ENCODE measurements at regions not wholly inside any gene's neighbourhood (a gene's known extent, or its start where the extent isn't known, plus 50 kb on each side); places are given as distances from the start of the nearest gene placed in this dataset.

- H3K27ac Mint-ChIP-seq, result no peak overlapping the region
- no peaks in the 10 kb centered on the region for H3K4me1 Mint-ChIP-seq
- H3K27me3 Mint-ChIP-seq, result peaks cover 3% of the 10 kb centered on the region
- no peak overlapping the region for H3K4me3 Mint-ChIP-seq
- H3K36me3 Mint-ChIP-seq, result no peaks in the 10 kb centered on the region
- no peaks in the 10 kb centered on the region for H3K9me3 Mint-ChIP-seq
Observed at GRCh38 chr16:79543219-79543618, 57.3 kb downstream of the MAF start.

- Mint-ChIP-seq H3K4me1 (no peaks in the 10 kb centered on the region), H3K36me3 (no peaks in the 10 kb centered on the region), H3K27me3 (peaks cover 3% of the 10 kb centered on the region), H3K27ac (no peak overlapping the region), H3K4me3 (no peak overlapping the region), H3K9me3 (no peaks in the 10 kb centered on the region)
Observed at GRCh38 chr16:79542237-79542774, 58.2 kb downstream of the MAF start.

- no peak overlapping the region for H3K4me3 Mint-ChIP-seq
- H3K9me3 Mint-ChIP-seq, result no peaks in the 10 kb centered on the region
- no peaks in the 10 kb centered on the region for H3K27me3 Mint-ChIP-seq
- H3K4me1 Mint-ChIP-seq, result no peaks in the 10 kb centered on the region
- no peaks in the 10 kb centered on the region for H3K36me3 Mint-ChIP-seq
- no peak overlapping the region for H3K27ac Mint-ChIP-seq
Observed at GRCh38 chr16:79540825-79541595, 59.5 kb downstream of the MAF start.

GRCh38 chr16:79537584-79537983 lies 63.0 kb downstream of the MAF start:
- no peaks in the 10 kb centered on the region for H3K4me1 Mint-ChIP-seq
- H3K9me3 Mint-ChIP-seq, result no peaks in the 10 kb centered on the region
- H3K4me3 Mint-ChIP-seq, result no peak overlapping the region
- peaks cover 3% of the 10 kb centered on the region for H3K27me3 Mint-ChIP-seq
- H3K36me3 Mint-ChIP-seq, result no peaks in the 10 kb centered on the region
- H3K27ac Mint-ChIP-seq, result no peak overlapping the region

GRCh38 chr16:79536958-79537357 lies 63.6 kb downstream of the MAF start:
- Mint-ChIP-seq H3K4me1 (no peaks in the 10 kb centered on the region), H3K36me3 (no peaks in the 10 kb centered on the region), H3K9me3 (no peaks in the 10 kb centered on the region), H3K27ac (no peak overlapping the region), H3K27me3 (peaks cover 5% of the 10 kb centered on the region), H3K4me3 (no peak overlapping the region)

- Mint-ChIP-seq H3K9me3 (no peaks in the 10 kb centered on the region), H3K27me3 (peaks cover 5% of the 10 kb centered on the region), H3K36me3 (no peaks in the 10 kb centered on the region), H3K4me3 (no peak overlapping the region), H3K4me1 (no peaks in the 10 kb centered on the region), H3K27ac (no peak overlapping the region)
Observed at GRCh38 chr16:79535130-79535529, 65.4 kb downstream of the MAF start.

- Mint-ChIP-seq H3K4me3 (no peak overlapping the region), H3K36me3 (no peaks in the 10 kb centered on the region), H3K27me3 (peaks cover 5% of the 10 kb centered on the region), H3K27ac (no peak overlapping the region), H3K4me1 (no peaks in the 10 kb centered on the region), H3K9me3 (no peaks in the 10 kb centered on the region)
Observed at GRCh38 chr16:79534143-79534542, 66.4 kb downstream of the MAF start.

GRCh38 chr16:79533292-79533691 lies 67.2 kb downstream of the MAF start:
- Mint-ChIP-seq H3K27me3 (peaks cover 5% of the 10 kb centered on the region), H3K4me3 (no peak overlapping the region), H3K9me3 (no peaks in the 10 kb centered on the region), H3K4me1 (no peaks in the 10 kb centered on the region), H3K27ac (no peak overlapping the region), H3K36me3 (no peaks in the 10 kb centered on the region)

- Mint-ChIP-seq H3K4me3 (no peak overlapping the region), H3K27me3 (peaks cover 7% of the 10 kb centered on the region), H3K27ac (no peak overlapping the region), H3K4me1 (no peaks in the 10 kb centered on the region), H3K9me3 (no peaks in the 10 kb centered on the region), H3K36me3 (no peaks in the 10 kb centered on the region)
Observed at GRCh38 chr16:79532785-79533184, 67.8 kb downstream of the MAF start.

GRCh38 chr16:79532273-79532672 lies 68.3 kb downstream of the MAF start:
- no peaks in the 10 kb centered on the region for H3K9me3 Mint-ChIP-seq
- peaks cover 7% of the 10 kb centered on the region for H3K27me3 Mint-ChIP-seq
- no peaks in the 10 kb centered on the region for H3K4me1 Mint-ChIP-seq
- H3K27ac Mint-ChIP-seq, result no peak overlapping the region
- no peak overlapping the region for H3K4me3 Mint-ChIP-seq
- H3K36me3 Mint-ChIP-seq, result no peaks in the 10 kb centered on the region

- no peaks in the 10 kb centered on the region for H3K36me3 Mint-ChIP-seq
- no peaks in the 10 kb centered on the region for H3K9me3 Mint-ChIP-seq
- no peak overlapping the region for H3K4me3 Mint-ChIP-seq
- H3K27me3 Mint-ChIP-seq, result peaks cover 10% of the 10 kb centered on the region
- H3K4me1 Mint-ChIP-seq, result no peaks in the 10 kb centered on the region
- H3K27ac Mint-ChIP-seq, result no peak overlapping the region
Observed at GRCh38 chr16:79528338-79528737, 72.2 kb downstream of the MAF start.

- peaks cover 0 to 1% (median 0%) of the 10 kb centered on the region in 3 donors for H3K9me3 Mint-ChIP-seq
- H3K4me1 Mint-ChIP-seq, result peaks cover 0 to 2% (median 2%) of the 10 kb centered on the region in 3 donors
- no peak overlapping the region for H3K4me3 Mint-ChIP-seq
- no peak overlapping the region for H3K27ac Mint-ChIP-seq
- no peaks in the 10 kb centered on the region for H3K36me3 Mint-ChIP-seq
- peaks cover 19% of the 10 kb centered on the region for H3K27me3 Mint-ChIP-seq
Observed at GRCh38 chr16:79523971-79524370, 76.6 kb downstream of the MAF start.

- H3K4me3 Mint-ChIP-seq, result no peak overlapping the region
- peaks cover 0 to 1% (median 0%) of the 10 kb centered on the region in 3 donors for H3K9me3 Mint-ChIP-seq
- peaks cover 0 to 2% (median 2%) of the 10 kb centered on the region in 3 donors for H3K4me1 Mint-ChIP-seq
- H3K36me3 Mint-ChIP-seq, result no peaks in the 10 kb centered on the region
- peaks cover 21% of the 10 kb centered on the region for H3K27me3 Mint-ChIP-seq
- no peak overlapping the region for H3K27ac Mint-ChIP-seq
Observed at GRCh38 chr16:79519448-79519847, 81.1 kb downstream of the MAF start.

GRCh38 chr16:79517156-79517555 lies 83.4 kb downstream of the MAF start:
- H3K27ac Mint-ChIP-seq, result no peak overlapping the region
- H3K4me3 Mint-ChIP-seq, result no peak overlapping the region
- peaks cover 0 to 1% (median 0%) of the 10 kb centered on the region in 3 donors for H3K9me3 Mint-ChIP-seq
- H3K27me3 Mint-ChIP-seq, result peaks cover 15% of the 10 kb centered on the region
- no peaks in the 10 kb centered on the region for H3K36me3 Mint-ChIP-seq
- H3K4me1 Mint-ChIP-seq, result peaks cover 0 to 2% (median 2%) of the 10 kb centered on the region in 3 donors

- Mint-ChIP-seq H3K36me3 (no peaks in the 10 kb centered on the region), H3K4me3 (no peak overlapping the region), H3K27me3 (peaks cover 4% of the 10 kb centered on the region), H3K4me1 (peaks cover 0 to 1% (median 0%) of the 10 kb centered on the region in 3 donors), H3K27ac (no peak overlapping the region), H3K9me3 (peaks cover 0 to 2% (median 0%) of the 10 kb centered on the region in 3 donors)
Observed at GRCh38 chr16:79510879-79511278, 89.7 kb downstream of the MAF start.

- Mint-ChIP-seq H3K4me1 (peaks cover 0 to 1% (median 0%) of the 10 kb centered on the region in 3 donors), H3K36me3 (no peaks in the 10 kb centered on the region), H3K9me3 (peaks cover 0 to 2% (median 0%) of the 10 kb centered on the region in 3 donors), H3K27ac (no peak overlapping the region), H3K27me3 (peaks cover 7% of the 10 kb centered on the region), H3K4me3 (no peak overlapping the region)
Observed at GRCh38 chr16:79509906-79510305, 90.6 kb downstream of the MAF start.

Data from IgD-negative memory B cell (primary cell).